Activated CD4-positive, alpha-beta T cell treated with anti-CD3 and anti-CD28 coated beads, Interleukin-2, amount 50 U/mL, for 24 hours (primary cell): ENCODE measurements at regions not wholly inside any gene's neighbourhood (a gene's known extent, or its start where the extent isn't known, plus 50 kb on each side); places are given as distances from the start of the nearest gene placed in this dataset.
"Not testable (repeated sequence)": the region's sequence is repeated elsewhere in the genome, so short reads cannot be mapped to it uniquely, and the experiment has no call there.

Experiments
- DNase-seq, 2 donors: peaks; one replicate each; pipeline ENCODE4 v3.0.0-alpha.2; 2020; ENCODE audit warnings: low read depth in 1 of 2, low spot score in 1 of 2

- DNase-seq: no peak
These were observed 141.8 kb upstream of the SLC35G4 start for GRCh38 chr18:11467611-11468010.

GRCh38 chr18:11464129-11464528 lies 145.3 kb upstream of the SLC35G4 start:
- DNase-seq: no peak

- no peak for DNase-seq
These were observed 150.9 kb upstream of the SLC35G4 start for GRCh38 chr18:11458447-11458846.

GRCh38 chr18:11457853-11458252 lies 151.5 kb upstream of the SLC35G4 start:
- not testable (repeated sequence) for DNase-seq

GRCh38 chr18:11454040-11454439 lies 155.4 kb upstream of the SLC35G4 start:
- no peak for DNase-seq

- DNase-seq: not testable (repeated sequence)
These were observed 165.2 kb upstream of the SLC35G4 start for GRCh38 chr18:11444169-11444568.

GRCh38 chr18:11437046-11437445 lies 172.3 kb upstream of the SLC35G4 start:
- DNase-seq: no peak

GRCh38 chr18:11432360-11432811 lies 177.0 kb upstream of the SLC35G4 start:
- no peak for DNase-seq

GRCh38 chr18:11429876-11430275 lies 179.5 kb upstream of the SLC35G4 start:
- no peak for DNase-seq

GRCh38 chr18:11425211-11425610 lies 184.2 kb upstream of the SLC35G4 start:
- no peak for DNase-seq

GRCh38 chr18:11419338-11419737 lies 190.1 kb upstream of the SLC35G4 start:
- no peak for DNase-seq

- DNase-seq: no peak
These were observed 196.6 kb upstream of the SLC35G4 start for GRCh38 chr18:11412811-11413210.

GRCh38 chr18:11411048-11411447 lies 198.3 kb upstream of the SLC35G4 start:
- DNase-seq: no peak

GRCh38 chr18:11408555-11409065 lies 200.8 kb upstream of the SLC35G4 start:
- no peak for DNase-seq

- no peak for DNase-seq
These were observed 201.5 kb upstream of the SLC35G4 start for GRCh38 chr18:11407940-11408339.

GRCh38 chr18:11405804-11406203 lies 203.6 kb upstream of the SLC35G4 start:
- no peak for DNase-seq

GRCh38 chr18:11400703-11401102 lies 208.7 kb upstream of the SLC35G4 start:
- no peak for DNase-seq

GRCh38 chr18:11398625-11399024 lies 210.8 kb upstream of the SLC35G4 start:
- DNase-seq: no peak

- no peak for DNase-seq
These were observed 216.2 kb upstream of the SLC35G4 start for GRCh38 chr18:11392980-11393885.

GRCh38 chr18:11392292-11392691 lies 217.1 kb upstream of the SLC35G4 start:
- no peak for DNase-seq

GRCh38 chr18:11391661-11392060 lies 217.7 kb upstream of the SLC35G4 start:
- DNase-seq: no peak
